H1 (cell line): ENCODE measurements at regions not wholly inside any gene's neighbourhood (a gene's known extent, or its start where the extent isn't known, plus 50 kb on each side); places are given as distances from the start of the nearest gene placed in this dataset.

Experiments used
- CTCF ChIA-PET: fragments of 300-600 bp; sonication (Branson Sonifier 250); formaldehyde crosslinking; loops from one replicate; lab custom pipeline; 2021; ENCODE audit not compliant: partially characterized antibody; lab: Charles Lee
- POLR2A ChIA-PET: fragments of 300-600 bp; sonication (Branson Sonifier 250); formaldehyde crosslinking; loops from one replicate; lab custom pipeline; 2021; ENCODE audit warnings: inconsistent platforms; ENCODE audit not compliant: partially characterized antibody; lab: Charles Lee
- DNase-seq, 2 experiments: peaks; one replicate each; pipeline versions ENCODE4 v3.0.0 to v3.0.0-alpha.2; 2010 to 2022; ENCODE audit warnings: low spot score in 2 of 2, low read depth in 1 of 2, mixed read lengths in 1 of 2
- FAIRE-seq: peaks from 2 replicates; lab custom pipeline; 2011; peaks lifted over from hg19 to GRCh38; lab: Jason Lieb, UNC
- H2AFZ ChIP-seq: 2 replicates; pipeline ENCODE4 v1.8.1; 2012; ENCODE audit warnings: low read length, inconsistent platforms
- H2AK5ac ChIP-seq: 2 replicates; pipeline ENCODE4 v1.6.1; 2013; ENCODE audit warnings: low read depth, low read length
- H2BK120ac ChIP-seq: replicated peaks from 2 replicates; pipeline ENCODE3; 2013; ENCODE audit warnings: low read depth, low read length, inconsistent platforms
- H2BK12ac ChIP-seq: 2 replicates; pipeline ENCODE4 v1.6.1; 2013; ENCODE audit warnings: low read depth, low read length
- H2BK15ac ChIP-seq: 2 replicates; pipeline ENCODE4 v1.6.1; 2013; ENCODE audit warnings: low read length
- H2BK20ac ChIP-seq: 2 replicates; pipeline ENCODE4 v1.6.1; 2013; ENCODE audit warnings: low read length
- H2BK5ac ChIP-seq: 2 replicates; pipeline ENCODE4 v1.6.1; 2013; ENCODE audit warnings: low read depth, low read length
- H3K14ac ChIP-seq: 2 replicates; pipeline ENCODE4 v1.6.1; 2013; ENCODE audit warnings: inconsistent platforms; ENCODE audit not compliant: insufficient read length
- H3K18ac ChIP-seq: 2 replicates; pipeline ENCODE4 v1.6.1; 2013; ENCODE audit warnings: low read length; ENCODE audit errors: extremely low read depth
- H3K23ac ChIP-seq: 2 replicates; pipeline ENCODE4 v1.6.1; 2013; ENCODE audit warnings: inconsistent platforms; ENCODE audit not compliant: insufficient read length
- H3K23me2 ChIP-seq: 2 replicates; pipeline ENCODE4 v1.6.1; 2013; ENCODE audit warnings: low read depth, low read length
- H3K27ac ChIP-seq: 2 replicates; pipeline ENCODE4 v1.6.1; 2011; ENCODE audit warnings: low read depth, low read length, inconsistent platforms
- H3K27me3 ChIP-seq, 4 experiments: replicated peaks in 1 of 4; 1 replicate in 1 of 4; 2 replicates in 3 of 4; pipeline versions ENCODE4 v1.6.1 to v1.8.1; 2011 to 2013; ENCODE audit warnings: low read length in 3 of 4, mild to moderate bottlenecking in 3 of 4, inconsistent platforms in 2 of 4, mixed read lengths in 2 of 4, moderate library complexity in 1 of 4; ENCODE audit not compliant: control insufficient read depth in 3 of 4, insufficient read depth in 3 of 4; ENCODE audit errors: extremely low read depth in 1 of 4
- H3K36me3 ChIP-seq, 4 experiments: 2 replicates each; pipeline versions ENCODE4 v1.6.1 to v1.8.1; 2011 to 2013; ENCODE audit warnings: mild to moderate bottlenecking in 4 of 4, low read length in 3 of 4, moderate library complexity in 2 of 4, control low read depth in 1 of 4, inconsistent platforms in 1 of 4; ENCODE audit not compliant: insufficient read depth in 4 of 4, control insufficient read depth in 2 of 4
- H3K4ac ChIP-seq: replicated peaks from 2 replicates; pipeline ENCODE3; 2013; ENCODE audit warnings: low read length, low read depth, mixed read lengths, inconsistent platforms; ENCODE audit not compliant: insufficient read length
- H3K4me1 ChIP-seq, 4 experiments: replicated peaks in 1 of 4; 1 replicate in 1 of 4; 2 replicates in 3 of 4; pipeline versions ENCODE4 v1.6.1 to v1.8.1; 2011 to 2013; ENCODE audit warnings: low read length in 3 of 4, inconsistent platforms in 2 of 4, mixed read lengths in 1 of 4; ENCODE audit not compliant: insufficient read depth in 4 of 4, control insufficient read depth in 3 of 4
- H3K4me2 ChIP-seq, 2 experiments: 2 replicates each; pipeline versions ENCODE4 v1.6.1 to v1.8.1; 2011 to 2013; ENCODE audit warnings: low read depth in 2 of 2, low read length in 2 of 2, control low read depth in 1 of 2, inconsistent platforms in 1 of 2, mild to moderate bottlenecking in 1 of 2; ENCODE audit not compliant: insufficient read depth in 1 of 2
- H3K4me3 ChIP-seq, 4 experiments: fragments of 200-600, 300-600 bp in 1 of 4; sonication (generic), shearing (Covaris generic), sonication (Bioruptor Twin) in 1 of 4; 2 replicates each; pipeline versions ENCODE4 v1.5.1 to v1.8.1; 2011 to 2016; ENCODE audit warnings: low read length in 4 of 4, low read depth in 3 of 4, control low read depth in 2 of 4, inconsistent platforms in 2 of 4, mild to moderate bottlenecking in 2 of 4, mixed read lengths in 1 of 4, moderate library complexity in 1 of 4; ENCODE audit not compliant: insufficient read depth in 2 of 4; ENCODE audit errors: extremely low read depth in 1 of 4
- H3K56ac ChIP-seq: replicated peaks from 2 replicates; pipeline ENCODE3; 2013; ENCODE audit warnings: low read depth, mild to moderate bottlenecking, mixed read lengths, low read length, inconsistent platforms; ENCODE audit not compliant: insufficient read length
- H3K79me1 ChIP-seq: 2 replicates; pipeline ENCODE4 v1.6.1; 2013; ENCODE audit warnings: low read depth, low read length, control low read depth
- H3K79me2 ChIP-seq, 2 experiments: 2 replicates each; pipeline versions ENCODE4 v1.6.1 to v1.8.1; 2012 to 2013; ENCODE audit warnings: low read length in 2 of 2, mild to moderate bottlenecking in 2 of 2, inconsistent platforms in 1 of 2; ENCODE audit not compliant: insufficient read depth in 2 of 2, control insufficient read depth in 1 of 2
- H3K9ac ChIP-seq, 4 experiments: replicated peaks in 1 of 4; 1 replicate in 1 of 4; 2 replicates in 3 of 4; pipeline versions ENCODE4 v1.6.1 to v1.8.1; 2011 to 2013; ENCODE audit warnings: low read depth in 3 of 4, low read length in 3 of 4, control low read depth in 2 of 4, mild to moderate bottlenecking in 2 of 4, moderate library complexity in 2 of 4, inconsistent platforms in 1 of 4; ENCODE audit errors: extremely low read depth in 1 of 4
- H3K9me3 ChIP-seq, 2 experiments: 2 replicates each; pipeline versions ENCODE4 v1.6.1 to v1.8.1; 2012 to 2013; ENCODE audit warnings: mild to moderate bottlenecking in 2 of 2, moderate library complexity in 2 of 2, control low read depth in 1 of 2, inconsistent platforms in 1 of 2, low read depth in 1 of 2, low read length in 1 of 2, mixed read lengths in 1 of 2; ENCODE audit not compliant: insufficient read depth in 2 of 2
- H4K20me1 ChIP-seq, 2 experiments: replicated peaks in 1 of 2; 2 replicates each; pipeline versions ENCODE3 to v1.8.1; 2011 to 2013; ENCODE audit warnings: inconsistent platforms in 2 of 2, low read length in 2 of 2, mild to moderate bottlenecking in 1 of 2; ENCODE audit not compliant: insufficient read depth in 2 of 2, control insufficient read depth in 1 of 2
- H4K5ac ChIP-seq: 2 replicates; pipeline ENCODE4 v1.6.1; 2013; ENCODE audit warnings: low read length, low read depth, mixed read lengths, inconsistent platforms; ENCODE audit not compliant: insufficient read length
- H4K8ac ChIP-seq: 2 replicates; pipeline ENCODE4 v1.8.0; 2013; ENCODE audit warnings: mild to moderate bottlenecking, moderate library complexity, low read length, inconsistent platforms; ENCODE audit not compliant: insufficient read depth; ENCODE audit errors: extremely low read depth
- H4K91ac ChIP-seq: replicated peaks from 2 replicates; pipeline ENCODE3; 2013; ENCODE audit warnings: low read length, mixed read lengths, inconsistent platforms; ENCODE audit not compliant: insufficient read length
- CBX5 ChIP-seq: fragments of 300-800, 300-1000 bp; sonication (generic); IDR thresholded peaks from 2 replicates; pipeline ENCODE4 v1.7.1; 2016; ENCODE audit warnings: antibody characterized with exemption, low read length, low read depth
- CHD2 ChIP-seq: IDR thresholded peaks from 2 replicates; pipeline ENCODE4 v1.6.1; 2012; ENCODE audit warnings: low read length, improper control_type of control experiment
- HDAC2 ChIP-seq, 2 experiments: fragments of 300-600 bp in 1 of 2; sonication (generic) in 1 of 2; IDR thresholded peaks; 2 replicates each; pipeline ENCODE4 v1.6.1; 2011 to 2012; ENCODE audit warnings: low read depth in 2 of 2, low read length in 2 of 2, mild to moderate bottlenecking in 2 of 2, moderate library complexity in 2 of 2, borderline replicate concordance in 1 of 2, inconsistent platforms in 1 of 2
- JUN ChIP-seq: IDR thresholded peaks from 2 replicates; pipeline ENCODE4 v1.6.1; 2011; ENCODE audit warnings: low read depth, mild to moderate bottlenecking, improper control_type of control experiment, low read length
- RBBP5 ChIP-seq: IDR thresholded peaks from 2 replicates; pipeline ENCODE4 v1.7.1; 2012; ENCODE audit warnings: low read depth, mild to moderate bottlenecking, inconsistent platforms, low read length, moderate library complexity, borderline replicate concordance
- WGBS, 2 experiments: shearing (Covaris generic) in 1 of 2; methylation state at CpG; one replicate each; pipeline versions ENCODE4 v1.1.6 to v1.1.7; 2013 to 2015; ENCODE audit warnings: low lambda C conversion rate in 2 of 2, mixed read lengths in 2 of 2, inconsistent platforms in 1 of 2, low coverage in 1 of 2, missing lambda C conversion rate in 1 of 2; ENCODE audit not compliant: insufficient replicate concordance in 2 of 2, insufficient coverage in 1 of 2, insufficient read length in 1 of 2; ENCODE audit errors: extremely low coverage in 1 of 2, missing lambda C conversion rate in 1 of 2; 5-methylcytosine and 5-hydroxymethylcytosine counted together

- no peak for TF ChIP-seq CHD2
- no peak for TF ChIP-seq JUN
- no peak for TF ChIP-seq CBX5
- TF ChIP-seq HDAC2 (IDR thresholded peaks at IDR 0.05; ENCODE audit: borderline replicate concordance in 1 of 2, low read depth in 2 of 2, low read length in 2 of 2), result no peak
- TF ChIP-seq RBBP5, result no peak
- Histone ChIP-seq H2BK15ac (no peak overlapping the region), H2BK5ac (no peak overlapping the region), H3K27ac (no peak overlapping the region), H2AK5ac (no peak overlapping the region), H3K23ac (no peak overlapping the region), H4K8ac (no peak overlapping the region), H3K4me1 (peaks cover 0 to 6% (median 2%) of the 10 kb centered on the region in 4 experiments; a peak in 4 of 7 replicates), H3K9me3 (no peaks in the 10 kb centered on the region), H2BK120ac (no peak overlapping the region), H3K4ac (no peak overlapping the region), H3K18ac (no peak overlapping the region), H3K23me2 (no peaks in the 10 kb centered on the region; the same call in 1 of the 2 replicates), H3K9ac (no peak overlapping the region), H3K4me3 (no peak overlapping the region), H3K14ac (no peak overlapping the region), H3K56ac (no peak overlapping the region), H4K91ac (no peak overlapping the region), H2BK12ac (no peak overlapping the region), H2BK20ac (no peak overlapping the region), H4K20me1 (no peaks in the 10 kb centered on the region), H3K36me3 (no peaks in the 10 kb centered on the region), H4K5ac (no peak overlapping the region), H3K27me3 (no peaks in the 10 kb centered on the region), H3K79me1 (no peaks in the 10 kb centered on the region), H2AFZ (no peak overlapping the region), H3K4me2 (no peak overlapping the region), H3K79me2 (no peaks in the 10 kb centered on the region)
- FAIRE-seq, result no peak
- DNase-seq, result no peak
- ChIA-PET CTCF (no interaction called here), POLR2A (no interaction called here)
- 91% methylated on average over 4 of the region's 4 CpGs; no CpG with 5 or more reads in 1 of the 2 experiments for WGBS, 2 experiments
Observed at GRCh38 chr11:42521994-42522393, 789.8 kb upstream of the API5 start.
